Nephron progenitor cell (in vitro differentiated cells): ENCODE measurements at regions not wholly inside any gene's neighbourhood (a gene's known extent, or its start where the extent isn't known, plus 50 kb on each side); places are given as distances from the start of the nearest gene placed in this dataset.

Experiments used
- DNase-seq: peaks from one replicate; pipeline ENCODE4 v3.0.0; 2021
- H3K27ac Mint-ChIP-seq: 2 replicates; pipeline ENCODE4 v1.8.0; 2021; ENCODE audit warnings: mild to moderate bottlenecking, moderate library complexity, mixed read lengths
- H3K27me3 Mint-ChIP-seq: 2 replicates; pipeline ENCODE4 v1.8.0; 2021; ENCODE audit warnings: mild to moderate bottlenecking, low read depth, mixed read lengths; ENCODE audit not compliant: poor library complexity
- H3K36me3 Mint-ChIP-seq: 2 replicates; pipeline ENCODE4 v1.8.0; 2021; ENCODE audit warnings: low read depth, mixed read lengths
- H3K4me1 Mint-ChIP-seq: 2 replicates; pipeline ENCODE4 v1.8.0; 2021; ENCODE audit warnings: mixed read lengths
- H3K4me3 Mint-ChIP-seq: 2 replicates; pipeline ENCODE4 v1.8.0; 2021; ENCODE audit warnings: mild to moderate bottlenecking, moderate library complexity, mixed read lengths
- H3K9me3 Mint-ChIP-seq: 2 replicates; pipeline ENCODE4 v1.8.0; 2021; ENCODE audit warnings: mild to moderate bottlenecking, moderate library complexity, mixed read lengths
- TF ChIP-seq, protein P1 (sequence below): fragments of 200-600 bp; sonication (generic); IDR thresholded peaks from 2 replicates; pipeline ENCODE4 v1.5.0; 2021; ENCODE audit warnings: antibody characterized with exemption

DNA sequence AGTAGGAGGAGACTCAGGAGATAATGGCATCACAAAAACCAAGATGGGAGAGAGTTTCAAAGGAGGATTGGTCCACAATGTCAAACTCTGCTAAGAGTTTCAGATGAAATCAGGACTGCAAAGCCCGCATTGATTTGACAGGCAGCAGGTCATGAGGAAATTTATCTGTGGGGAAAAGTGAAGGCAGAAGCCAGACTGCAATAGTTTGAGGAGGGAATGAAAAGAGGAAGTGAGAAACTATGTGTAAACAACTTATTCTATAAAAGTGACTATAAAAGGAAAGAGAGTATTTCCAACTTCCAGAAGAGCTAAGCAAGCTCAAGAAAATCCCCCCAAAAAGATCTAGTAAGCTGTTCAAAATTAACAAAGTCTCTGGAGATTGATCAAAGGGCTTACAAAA lies 66.3 kb upstream of the DGKK start:
- H3K27me3 Mint-ChIP-seq, result no peaks in the 10 kb centered on the region
- H3K27ac Mint-ChIP-seq, result no peak overlapping the region
- peaks cover 61% of the 10 kb centered on the region for H3K9me3 Mint-ChIP-seq
- peaks cover 5% of the 10 kb centered on the region for H3K36me3 Mint-ChIP-seq
- no peak for DNase-seq
- H3K4me1 Mint-ChIP-seq, result no peaks in the 10 kb centered on the region
- H3K4me3 Mint-ChIP-seq, result no peak overlapping the region
- TF ChIP-seq, protein P1, sequence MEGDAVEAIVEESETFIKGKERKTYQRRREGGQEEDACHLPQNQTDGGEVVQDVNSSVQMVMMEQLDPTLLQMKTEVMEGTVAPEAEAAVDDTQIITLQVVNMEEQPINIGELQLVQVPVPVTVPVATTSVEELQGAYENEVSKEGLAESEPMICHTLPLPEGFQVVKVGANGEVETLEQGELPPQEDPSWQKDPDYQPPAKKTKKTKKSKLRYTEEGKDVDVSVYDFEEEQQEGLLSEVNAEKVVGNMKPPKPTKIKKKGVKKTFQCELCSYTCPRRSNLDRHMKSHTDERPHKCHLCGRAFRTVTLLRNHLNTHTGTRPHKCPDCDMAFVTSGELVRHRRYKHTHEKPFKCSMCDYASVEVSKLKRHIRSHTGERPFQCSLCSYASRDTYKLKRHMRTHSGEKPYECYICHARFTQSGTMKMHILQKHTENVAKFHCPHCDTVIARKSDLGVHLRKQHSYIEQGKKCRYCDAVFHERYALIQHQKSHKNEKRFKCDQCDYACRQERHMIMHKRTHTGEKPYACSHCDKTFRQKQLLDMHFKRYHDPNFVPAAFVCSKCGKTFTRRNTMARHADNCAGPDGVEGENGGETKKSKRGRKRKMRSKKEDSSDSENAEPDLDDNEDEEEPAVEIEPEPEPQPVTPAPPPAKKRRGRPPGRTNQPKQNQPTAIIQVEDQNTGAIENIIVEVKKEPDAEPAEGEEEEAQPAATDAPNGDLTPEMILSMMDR, result no peak
